Peyer's patch (tissue), 4 donors: ENCODE measurements at regions not wholly inside any gene's neighbourhood (a gene's known extent, or its start where the extent isn't known, plus 50 kb on each side); places are given as distances from the start of the nearest gene placed in this dataset.

Source experiments
- DNase-seq, 3 donors: peaks; one replicate each; pipeline ENCODE4 v3.0.0-alpha.2; 2017 to 2019
- H3K27ac ChIP-seq, 4 donors: fragments of 200-600 bp; sonication (generic); one replicate each; pipeline ENCODE4 v1.5.1; 2016 to 2019
- H3K27me3 ChIP-seq, 2 donors: fragments of 200-600 bp; sonication (generic); one replicate each; pipeline ENCODE4 v1.5.1; 2019
- H3K36me3 ChIP-seq, 3 donors: fragments of 200-600 bp; sonication (generic); one replicate each; pipeline ENCODE4 v1.5.1; 2016 to 2019
- H3K4me1 ChIP-seq, 4 donors: fragments of 200-600 bp; sonication (generic); one replicate each; pipeline ENCODE4 v1.5.1; 2016 to 2019
- H3K4me3 ChIP-seq, 4 donors: fragments of 200-600 bp; sonication (generic); 1 replicate in 3 of 4; 2 replicates in 1 of 4; pipeline ENCODE4 v1.5.1; 2016 to 2019; ENCODE audit warnings: mild to moderate bottlenecking in 1 of 4
- H3K9me3 ChIP-seq, 4 donors: fragments of 200-600 bp; sonication (generic); one replicate each; pipeline ENCODE4 v1.5.1; 2016 to 2019; ENCODE audit warnings: mild to moderate bottlenecking in 1 of 4
- CTCF ChIP-seq, 6 experiments: fragments of 450-650 bp in 4 of 6; fragments of 200-600 bp in 2 of 6; sonication (generic) in 1 of 6; IDR thresholded peaks; one replicate each; pipeline ENCODE4 v1.5.1; 2017 to 2019; ENCODE audit warnings: antibody characterized with exemption in 6 of 6, mild to moderate bottlenecking in 3 of 6, moderate library complexity in 1 of 6
- POLR2A ChIP-seq, 2 donors: fragments of 450-650 bp; IDR thresholded peaks; one replicate each; pipeline ENCODE4 v1.5.1; 2017; ENCODE audit warnings: antibody characterized with exemption in 2 of 2, mild to moderate bottlenecking in 2 of 2, moderate library complexity in 2 of 2

- H3K36me3 ChIP-seq = no peaks in the 10 kb centered on the region
- H3K4me1 ChIP-seq = no peaks in the 10 kb centered on the region
- peaks cover 0 to 6% (median 0%) of the 10 kb centered on the region in 4 donors for H3K9me3 ChIP-seq
- TF ChIP-seq CTCF (IDR thresholded peaks at IDR 0.05) (no peak), POLR2A (IDR thresholded peaks at IDR 0.05) (no peak)
- H3K27me3 ChIP-seq = no peaks in the 10 kb centered on the region
- H3K4me3 ChIP-seq = no peak overlapping the region
- no peak for DNase-seq
- no peak overlapping the region for H3K27ac ChIP-seq
Measured at GRCh38 chr3:163879172-163879571, 1199.1 kb downstream of the SI start.

GRCh38 chr3:163878396-163878795, 1199.9 kb downstream of the SI start:
- H3K9me3 ChIP-seq = peaks cover 0 to 6% (median 0%) of the 10 kb centered on the region in 4 donors
- H3K27me3 ChIP-seq = no peaks in the 10 kb centered on the region
- H3K27ac ChIP-seq = no peak overlapping the region
- TF ChIP-seq CTCF (IDR thresholded peaks at IDR 0.05) (no peak), POLR2A (IDR thresholded peaks at IDR 0.05) (no peak)
- no peak overlapping the region for H3K4me3 ChIP-seq
- no peaks in the 10 kb centered on the region for H3K36me3 ChIP-seq
- no peak for DNase-seq
- no peaks in the 10 kb centered on the region for H3K4me1 ChIP-seq

GRCh38 chr3:163877805-163878204, 1200.5 kb downstream of the SI start:
- no peak for TF ChIP-seq CTCF (IDR thresholded peaks at IDR 0.05)
- TF ChIP-seq POLR2A (IDR thresholded peaks at IDR 0.05) = no peak
- H3K27me3 ChIP-seq = no peaks in the 10 kb centered on the region
- no peaks in the 10 kb centered on the region for H3K4me1 ChIP-seq
- H3K4me3 ChIP-seq = no peak overlapping the region
- no peaks in the 10 kb centered on the region for H3K36me3 ChIP-seq
- peaks cover 0 to 6% (median 0%) of the 10 kb centered on the region in 4 donors for H3K9me3 ChIP-seq
- H3K27ac ChIP-seq = no peak overlapping the region
- DNase-seq = no peak

GRCh38 chr3:163863146-163863545, 1215.2 kb downstream of the SI start:
- TF ChIP-seq POLR2A (IDR thresholded peaks at IDR 0.05) = no peak
- no peak for TF ChIP-seq CTCF (IDR thresholded peaks at IDR 0.05)
- Histone ChIP-seq H3K27me3 (no peaks in the 10 kb centered on the region), H3K36me3 (no peaks in the 10 kb centered on the region), H3K4me3 (no peak overlapping the region), H3K4me1 (no peaks in the 10 kb centered on the region), H3K9me3 (no peaks in the 10 kb centered on the region), H3K27ac (no peak overlapping the region)
- DNase-seq = no peak

GRCh38 chr3:163852233-163852632, 1226.1 kb downstream of the SI start:
- DNase-seq = no peak
- H3K4me3 ChIP-seq = no peak overlapping the region
- H3K27ac ChIP-seq = no peak overlapping the region
- H3K36me3 ChIP-seq = no peaks in the 10 kb centered on the region
- TF ChIP-seq CTCF (IDR thresholded peaks at IDR 0.05) = no peak
- no peak for TF ChIP-seq POLR2A (IDR thresholded peaks at IDR 0.05)
- H3K27me3 ChIP-seq = no peaks in the 10 kb centered on the region
- H3K4me1 ChIP-seq = no peaks in the 10 kb centered on the region
- no peaks in the 10 kb centered on the region for H3K9me3 ChIP-seq

- no peak overlapping the region for H3K27ac ChIP-seq
- no peaks in the 10 kb centered on the region for H3K27me3 ChIP-seq
- no peak for DNase-seq
- H3K4me3 ChIP-seq = no peak overlapping the region
- H3K36me3 ChIP-seq = no peaks in the 10 kb centered on the region
- H3K4me1 ChIP-seq = no peaks in the 10 kb centered on the region
- H3K9me3 ChIP-seq = no peaks in the 10 kb centered on the region
- no peak for TF ChIP-seq POLR2A (IDR thresholded peaks at IDR 0.05)
- TF ChIP-seq CTCF (IDR thresholded peaks at IDR 0.05) = no peak
Measured at GRCh38 chr3:163838769-163839168, 1239.5 kb downstream of the SI start.
